ENCODE measurements at regions not wholly inside any gene's neighbourhood (a gene's known extent, or its start where the extent isn't known, plus 50 kb on each side); places are given as distances from the start of the nearest gene placed in this dataset.
"Not testable (repeated sequence)": the region's sequence is repeated elsewhere in the genome, so short reads cannot be mapped to it uniquely, and the experiment has no call there.

DNA sequence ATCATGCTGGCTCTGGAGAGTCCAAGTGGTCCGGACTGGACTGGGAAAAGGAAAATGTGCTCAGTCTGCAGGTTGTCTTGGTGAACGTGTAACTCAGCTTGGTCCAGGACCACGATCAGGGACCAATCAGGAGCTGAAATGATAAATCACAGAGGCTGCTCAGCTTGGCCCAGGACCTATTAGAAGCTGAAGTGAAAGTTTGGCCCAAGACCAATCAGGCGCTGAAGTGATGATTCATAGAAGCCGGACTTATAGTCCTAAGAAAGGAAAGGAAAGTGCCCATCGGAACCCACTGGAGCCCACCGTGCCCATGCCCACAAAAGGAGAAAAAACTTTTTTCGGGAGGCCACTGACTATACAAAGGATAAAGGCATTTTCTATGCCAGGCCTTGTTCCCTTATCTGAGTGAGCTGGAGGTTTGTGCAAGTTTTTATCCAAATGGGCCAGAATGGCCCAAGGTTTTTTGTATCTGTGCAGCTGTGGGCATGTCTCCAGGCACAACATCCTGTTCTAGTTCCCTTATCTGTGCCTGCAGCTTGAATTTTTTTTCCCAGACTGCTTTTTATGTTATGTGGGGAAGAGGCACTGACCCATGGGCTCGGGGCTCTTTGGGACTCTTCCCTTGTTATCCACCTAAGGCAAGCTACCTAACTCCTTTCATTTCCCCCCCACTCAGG lies 194.4 kb downstream of the FAM133A start:
- no peak for DNase-seq
- in situ Hi-C loops (cut with HindIII; ENCODE audit: low pct_ligation_motif_present, low pct_unique_long_range_greater_than_20kb, low sequenced_read_pairs), result no loop called here

- in situ Hi-C loops (cut with HindIII; ENCODE audit: low pct_ligation_motif_present, low pct_unique_long_range_greater_than_20kb, low sequenced_read_pairs), result no loop called here
- peak; percentile 21 for DNase-seq
Measured at GRCh38 chrX:93874554-93874953, 200.5 kb downstream of the FAM133A start.

DNA sequence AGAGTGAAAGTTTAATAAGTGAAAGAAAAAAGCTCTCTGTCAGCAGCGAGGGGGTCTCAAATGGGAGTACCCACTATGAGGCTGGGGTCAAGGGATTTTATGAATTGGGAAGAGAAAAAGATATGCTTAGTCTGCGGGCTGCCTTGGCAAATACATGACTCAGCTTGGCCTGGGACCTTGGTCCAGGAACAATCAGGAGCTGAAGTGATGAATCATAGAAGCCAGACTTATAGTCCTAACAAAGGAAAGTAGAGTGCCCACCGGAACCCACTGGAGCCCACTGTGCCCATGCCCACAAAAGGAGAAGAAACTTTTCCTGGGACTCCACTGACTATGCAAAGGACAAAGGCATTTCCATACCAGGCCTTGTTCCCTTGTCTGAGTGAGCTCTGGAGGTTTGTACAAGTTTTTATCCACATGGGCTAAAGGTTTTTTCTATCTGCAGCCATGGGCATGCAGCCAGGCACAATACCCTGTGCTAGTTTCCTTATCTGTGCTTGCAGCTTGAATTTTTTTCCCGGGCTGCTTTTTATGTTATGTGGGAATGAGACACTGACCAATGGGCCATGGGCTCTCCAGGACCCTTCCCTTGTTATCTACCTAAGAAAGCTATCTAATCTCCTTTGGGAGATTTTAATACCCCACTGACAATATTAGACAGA lies 201.7 kb downstream of the FAM133A start:
- in situ Hi-C loops (cut with HindIII; ENCODE audit: low pct_ligation_motif_present, low pct_unique_long_range_greater_than_20kb, low sequenced_read_pairs), result no loop called here

DNA sequence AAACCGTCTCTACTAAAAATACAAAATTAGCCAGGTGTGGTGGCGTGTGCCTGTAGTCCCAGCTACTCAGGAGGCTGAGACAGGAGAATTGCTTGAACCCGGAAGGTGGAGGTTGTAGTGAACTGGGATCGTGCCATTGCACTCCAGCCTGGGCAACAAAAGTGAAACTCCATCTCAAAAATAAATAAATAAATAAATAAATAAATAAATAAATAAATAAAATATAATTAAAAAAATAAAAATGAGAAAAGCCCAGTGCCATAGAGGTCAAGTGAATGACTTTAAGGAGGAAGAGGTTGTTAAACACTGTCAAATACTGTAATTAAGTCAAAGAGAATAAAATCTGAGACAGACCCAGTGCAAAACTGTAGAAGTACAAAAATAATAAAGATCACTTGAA lies 247.0 kb downstream of the FAM133A start:
- DNase-seq; in situ Hi-C loops (cut with HindIII; ENCODE audit: low pct_ligation_motif_present, low pct_unique_long_range_greater_than_20kb, low sequenced_read_pairs): not testable (repeated sequence)

More for the DNA sequence above, 201.7 kb downstream of the FAM133A start:
- DNase-seq, result no peak

- in situ Hi-C loops (cut with HindIII; ENCODE audit: low pct_ligation_motif_present, low pct_unique_long_range_greater_than_20kb, low sequenced_read_pairs), result no loop called here
- no peak for DNase-seq
Measured at GRCh38 chrX:93932471-93933220, 258.6 kb downstream of the FAM133A start.

DNA sequence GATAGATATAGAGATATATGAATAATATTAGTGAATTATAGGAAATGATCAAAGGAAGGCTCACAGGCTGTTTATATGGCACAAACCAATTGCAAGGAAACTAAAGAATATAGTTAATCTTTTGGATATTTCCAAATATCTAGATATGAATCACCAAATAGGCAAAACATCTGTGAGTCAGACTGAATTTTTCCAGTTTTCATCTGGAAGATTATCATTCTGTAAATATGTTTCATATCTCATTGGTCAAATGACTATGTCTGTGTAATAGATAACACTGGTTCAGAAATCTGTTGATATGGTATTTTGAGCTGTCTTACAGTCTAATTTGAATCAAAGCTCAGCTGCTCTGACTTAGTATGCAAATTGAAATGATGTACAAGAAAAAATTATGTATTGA lies 303.6 kb downstream of the FAM133A start:
- in situ Hi-C loops (cut with HindIII; ENCODE audit: low pct_ligation_motif_present, low pct_unique_long_range_greater_than_20kb, low sequenced_read_pairs), result no loop called here

GRCh38 chrX:93985344-93986307 lies 311.6 kb downstream of the FAM133A start:
- DNase-seq, result no peak

More for the DNA sequence above, 303.6 kb downstream of the FAM133A start:
- no peak for DNase-seq

More at GRCh38 chrX:93985344-93986307, 311.6 kb downstream of the FAM133A start:
- in situ Hi-C loops (cut with HindIII; ENCODE audit: low pct_ligation_motif_present, low pct_unique_long_range_greater_than_20kb, low sequenced_read_pairs), result no loop called here

Measured in ACHN (cell line).